ENCODE measurements at regions not wholly inside any gene's neighbourhood (a gene's known extent, or its start where the extent isn't known, plus 50 kb on each side); places are given as distances from the start of the nearest gene placed in this dataset.

- no peaks in the 10 kb centered on the region for H3K79me1 ChIP-seq (ENCODE audit: low read depth, low read length)
- H2BK15ac ChIP-seq (ENCODE audit: low read length) = no peak overlapping the region
- H3K23ac ChIP-seq (ENCODE audit: insufficient read length) = no peak overlapping the region
- no peak overlapping the region for H2BK5ac ChIP-seq (ENCODE audit: low read depth, low read length)
- no peaks in the 10 kb centered on the region for H3K79me2 ChIP-seq (ENCODE audit: control insufficient read depth in 1 of 2, insufficient read depth in 2 of 2, low read length in 2 of 2)
- H3K18ac ChIP-seq (ENCODE audit: extremely low read depth, low read length) = no peak overlapping the region
- H4K91ac ChIP-seq (replicated peaks; ENCODE audit: insufficient read length, low read length) = no peak overlapping the region
- no peak overlapping the region for H2BK120ac ChIP-seq (replicated peaks; ENCODE audit: low read depth, low read length)
- H3K36me3 ChIP-seq (ENCODE audit: control insufficient read depth in 2 of 4, insufficient read depth in 4 of 4, low read length in 3 of 4) = no peaks in the 10 kb centered on the region
- H2AK5ac ChIP-seq (ENCODE audit: low read depth, low read length) = no peak overlapping the region
- TF ChIP-seq RAD21 (IDR thresholded peaks at IDR 0.05 in 1 of 2, conservative IDR thresholded peaks at IDR 0.05 in 1 of 2; ENCODE audit: low read depth in 2 of 2, low read length in 2 of 2) (peak in 1 of 2 experiments; percentile 30; a peak in 2 of 4 replicates), SIN3A (conservative IDR thresholded peaks at IDR 0.05 in 1 of 2, IDR thresholded peaks at IDR 0.05 in 1 of 2; ENCODE audit: low read depth in 1 of 2, low read length in 2 of 2) (no peak), CTCF (IDR thresholded peaks at IDR 0.05; ENCODE audit: control extremely low read depth in 1 of 3, insufficient read depth in 1 of 3, low read depth in 1 of 3, low read length in 3 of 3) (peak in 2 of 3 experiments; percentile 49 to 59; a peak in 3 of 4 replicates), NRF1 (IDR thresholded peaks at IDR 0.05; ENCODE audit: low read depth, low read length) (no peak), RBBP5 (IDR thresholded peaks at IDR 0.05; ENCODE audit: borderline replicate concordance, low read depth, low read length) (no peak), SIX5 (IDR thresholded peaks at IDR 0.05; ENCODE audit: low read depth, low read length) (no peak)
- ChIA-PET POLR2A (ENCODE audit: partially characterized antibody) (no interaction called here), CTCF (ENCODE audit: partially characterized antibody) (interaction anchor here (0.6 to 2.8 kb wide), 30 partner anchors 8 to 894 kb away, joined by 3 to 29 read pairs (median 4); no protein-coding TSS in a partner anchor)
- no peak overlapping the region for H3K4ac ChIP-seq (replicated peaks; ENCODE audit: insufficient read length, low read depth, low read length)
- no peak overlapping the region for H3K4me2 ChIP-seq (ENCODE audit: insufficient read depth in 1 of 2, low read depth in 2 of 2, low read length in 2 of 2)
- H2BK20ac ChIP-seq (ENCODE audit: low read length) = no peak overlapping the region
- peak; percentile 32 for FAIRE-seq
- H4K5ac ChIP-seq (ENCODE audit: insufficient read length, low read depth, low read length) = no peak overlapping the region
- H4K8ac ChIP-seq (ENCODE audit: extremely low read depth, insufficient read depth, low read length) = no peak overlapping the region
- no peak overlapping the region for H2BK12ac ChIP-seq (ENCODE audit: low read depth, low read length)
- no peaks in the 10 kb centered on the region for H4K20me1 ChIP-seq (replicated peaks in 1 of 2; ENCODE audit: control insufficient read depth in 1 of 2, insufficient read depth in 2 of 2, low read length in 2 of 2)
- H3K27me3 ChIP-seq (replicated peaks in 1 of 4; ENCODE audit: control insufficient read depth in 3 of 4, extremely low read depth in 1 of 4, insufficient read depth in 3 of 4, low read length in 3 of 4) = no peaks in the 10 kb centered on the region
- no peak overlapping the region for H3K27ac ChIP-seq (ENCODE audit: low read depth, low read length)
- no peaks in the 10 kb centered on the region for H3K9me3 ChIP-seq (ENCODE audit: insufficient read depth in 2 of 2, low read depth in 1 of 2, low read length in 1 of 2)
- no peak overlapping the region for H3K9ac ChIP-seq (replicated peaks in 1 of 4; ENCODE audit: extremely low read depth in 1 of 4, low read depth in 3 of 4, low read length in 3 of 4)
- H3K23me2 ChIP-seq (ENCODE audit: low read depth, low read length) = no peaks in the 10 kb centered on the region
- WGBS, 2 experiments (ENCODE audit: extremely low coverage in 1 of 2, insufficient coverage in 1 of 2, insufficient read length in 1 of 2, insufficient replicate concordance in 2 of 2, low coverage in 1 of 2, low lambda C conversion rate in 2 of 2, missing lambda C conversion rate in 1 of 2) = 54% methylated on average over 6 of the region's 6 CpGs; no CpG with 5 or more reads in 1 of the 2 experiments
- no peak overlapping the region for H3K4me3 ChIP-seq (ENCODE audit: extremely low read depth in 1 of 4, insufficient read depth in 2 of 4, low read depth in 3 of 4, low read length in 4 of 4)
- DNase-seq (ENCODE audit: low read depth in 1 of 2, low spot score in 2 of 2) = no peak
- H3K4me1 ChIP-seq (replicated peaks in 1 of 4; ENCODE audit: control insufficient read depth in 3 of 4, insufficient read depth in 4 of 4, low read length in 3 of 4) = no peaks in the 10 kb centered on the region
- no peak overlapping the region for H3K14ac ChIP-seq (ENCODE audit: insufficient read length)
- H3K56ac ChIP-seq (replicated peaks; ENCODE audit: insufficient read length, low read depth, low read length) = no peak overlapping the region
- no peak overlapping the region for H2AFZ ChIP-seq (ENCODE audit: low read length)
Measured at GRCh38 chr14:22039938-22040780, 366.5 kb upstream of the OR4E1 start.
